H9 (cell line): ENCODE measurements at regions not wholly inside any gene's neighbourhood (a gene's known extent, or its start where the extent isn't known, plus 50 kb on each side); places are given as distances from the start of the nearest gene placed in this dataset.
"Not testable (repeated sequence)": the region's sequence is repeated elsewhere in the genome, so short reads cannot be mapped to it uniquely, and the experiment has no call there.

Experiments used
- DNase-seq: peaks from one replicate; pipeline ENCODE4 v3.0.0-alpha.2; 2017
- H2AFZ ChIP-seq: one replicate; pipeline ENCODE4 v1.6.1; 2013; ENCODE audit warnings: mild to moderate bottlenecking, low read length, control low read depth, moderate library complexity
- H2AK5ac ChIP-seq: 2 replicates; pipeline ENCODE4 v1.6.1; 2013; ENCODE audit warnings: low read length, control low read depth, mixed read lengths; ENCODE audit not compliant: insufficient read length
- H2BK120ac ChIP-seq: one replicate; pipeline ENCODE4 v1.6.1; 2013; ENCODE audit warnings: low read depth, mild to moderate bottlenecking, low read length, control low read depth, inconsistent platforms; ENCODE audit not compliant: poor library complexity, severe bottlenecking
- H2BK12ac ChIP-seq: 2 replicates; pipeline ENCODE4 v1.6.1; 2013; ENCODE audit warnings: low read length, control low read depth, mixed read lengths, low read depth; ENCODE audit not compliant: insufficient read length
- H2BK15ac ChIP-seq: 2 replicates; pipeline ENCODE4 v1.6.1; 2013; ENCODE audit warnings: low read depth, low read length, control low read depth
- H2BK20ac ChIP-seq: one replicate; pipeline ENCODE4 v1.6.1; 2013; ENCODE audit warnings: low read depth, mild to moderate bottlenecking, low read length, control low read depth, inconsistent platforms; ENCODE audit not compliant: poor library complexity, severe bottlenecking
- H2BK5ac ChIP-seq: 2 replicates; pipeline ENCODE4 v1.6.1; 2013; ENCODE audit warnings: low read length, control low read depth, mixed read lengths; ENCODE audit not compliant: insufficient read length
- H3K14ac ChIP-seq: 2 replicates; pipeline ENCODE4 v1.6.1; 2013; ENCODE audit warnings: low read length, control low read depth; ENCODE audit not compliant: insufficient read depth
- H3K18ac ChIP-seq: 2 replicates; pipeline ENCODE4 v1.6.1; 2013; ENCODE audit warnings: low read depth, mild to moderate bottlenecking, mixed read lengths, low read length, control low read depth; ENCODE audit not compliant: insufficient read length
- H3K23ac ChIP-seq: 2 replicates; pipeline ENCODE4 v1.6.1; 2013; ENCODE audit warnings: low read length, control low read depth, mixed read lengths, low read depth; ENCODE audit not compliant: insufficient read length
- H3K23me2 ChIP-seq: 2 replicates; pipeline ENCODE4 v1.6.1; 2013; ENCODE audit warnings: low read depth, mild to moderate bottlenecking, mixed read lengths, low read length, control low read depth; ENCODE audit not compliant: insufficient read length, poor library complexity, severe bottlenecking
- H3K27ac ChIP-seq: 2 replicates; pipeline ENCODE4 v1.5.1; 2013; ENCODE audit warnings: low read length, control low read depth, mixed read lengths, low read depth; ENCODE audit not compliant: insufficient read length
- H3K27me3 ChIP-seq: 2 replicates; pipeline ENCODE4 v1.6.1; 2013; ENCODE audit warnings: low read length, control low read depth, inconsistent platforms; ENCODE audit not compliant: insufficient read depth
- H3K4ac ChIP-seq: 2 replicates; pipeline ENCODE4 v1.6.1; 2013; ENCODE audit warnings: low read depth, mild to moderate bottlenecking, control low read depth, inconsistent platforms, low read length, moderate library complexity
- H3K4me1 ChIP-seq: 2 replicates; pipeline ENCODE4 v1.6.1; 2013; ENCODE audit warnings: low read length, control low read depth, inconsistent platforms; ENCODE audit not compliant: insufficient read depth
- H3K4me2 ChIP-seq: 2 replicates; pipeline ENCODE4 v1.6.1; 2013; ENCODE audit warnings: low read length, control low read depth, mixed read lengths; ENCODE audit not compliant: insufficient read length, insufficient read depth
- H3K56ac ChIP-seq: 2 replicates; pipeline ENCODE4 v1.6.1; 2013; ENCODE audit warnings: low read depth, mild to moderate bottlenecking, mixed read lengths, low read length, control low read depth; ENCODE audit not compliant: insufficient read length
- H3K79me1 ChIP-seq: 2 replicates; pipeline ENCODE4 v1.6.1; 2013; ENCODE audit warnings: low read depth, mild to moderate bottlenecking, moderate library complexity, low read length, control low read depth, inconsistent platforms; ENCODE audit not compliant: insufficient read depth, poor library complexity, severe bottlenecking
- H3K79me2 ChIP-seq: 2 replicates; pipeline ENCODE4 v1.6.1; 2013; ENCODE audit warnings: low read length, control low read depth, inconsistent platforms; ENCODE audit not compliant: insufficient read depth
- H3K9ac ChIP-seq: 2 replicates; pipeline ENCODE4 v1.6.1; 2013; ENCODE audit warnings: low read length, control low read depth, mixed read lengths; ENCODE audit not compliant: insufficient read length; ENCODE audit errors: extremely low read depth
- H3K9me3 ChIP-seq: one replicate; pipeline ENCODE4 v1.6.1; 2013; ENCODE audit warnings: low read depth, low read length, inconsistent platforms; ENCODE audit not compliant: control insufficient read depth
- H3T11ph ChIP-seq: one replicate; pipeline ENCODE4 v1.6.1; 2013; ENCODE audit warnings: mild to moderate bottlenecking, low read length, control low read depth, inconsistent platforms
- H4K20me1 ChIP-seq: one replicate; pipeline ENCODE4 v1.6.1; 2013; ENCODE audit not compliant: control insufficient read depth, insufficient read length, insufficient read depth
- H4K5ac ChIP-seq: 2 replicates; pipeline ENCODE4 v1.6.1; 2013; ENCODE audit warnings: low read depth, mild to moderate bottlenecking, mixed read lengths, low read length, control low read depth; ENCODE audit not compliant: insufficient read length
- H4K8ac ChIP-seq: replicated peaks from 2 replicates; pipeline ENCODE4 v1.6.1; 2013; ENCODE audit warnings: low read length, control low read depth, mixed read lengths, low read depth; ENCODE audit not compliant: insufficient read length
- H4K91ac ChIP-seq: 2 replicates; pipeline ENCODE4 v1.6.1; 2013; ENCODE audit warnings: low read depth, mild to moderate bottlenecking, moderate library complexity, mixed read lengths, low read length, control low read depth; ENCODE audit not compliant: insufficient read length
- H3K27ac Mint-ChIP-seq, 3 experiments: 2 replicates in 2 of 3; 3 replicates in 1 of 3; pipeline ENCODE4 v1.8.0; 2020 to 2021; ENCODE audit warnings: mixed read lengths in 3 of 3, mild to moderate bottlenecking in 1 of 3, moderate library complexity in 1 of 3
- H3K27me3 Mint-ChIP-seq: 2 replicates; pipeline ENCODE4 v1.8.0; 2021; ENCODE audit warnings: low read depth, mild to moderate bottlenecking, moderate library complexity, mixed read lengths
- H3K36me3 Mint-ChIP-seq, 3 experiments: 2 replicates in 2 of 3; 3 replicates in 1 of 3; pipeline ENCODE4 v1.8.0; 2020 to 2021; ENCODE audit warnings: low read depth in 3 of 3, mixed read lengths in 3 of 3; ENCODE audit not compliant: insufficient read depth in 1 of 3
- H3K4me1 Mint-ChIP-seq, 2 experiments: 2 replicates each; pipeline ENCODE4 v1.8.0; 2020; ENCODE audit warnings: mixed read lengths in 2 of 2
- H3K4me3 Mint-ChIP-seq, 2 experiments: 2 replicates in 1 of 2; 3 replicates in 1 of 2; pipeline ENCODE4 v1.8.0; 2020 to 2021; ENCODE audit warnings: mild to moderate bottlenecking in 2 of 2, mixed read lengths in 2 of 2, moderate library complexity in 1 of 2
- H3K9me3 Mint-ChIP-seq, 2 experiments: 2 replicates in 1 of 2; 3 replicates in 1 of 2; pipeline ENCODE4 v1.8.0; 2020; ENCODE audit warnings: mild to moderate bottlenecking in 2 of 2, mixed read lengths in 2 of 2, moderate library complexity in 1 of 2
- WGBS: extraction: QIAGEN DNeasy Blood & Tissue Kit; methylation state at CpG from one replicate; pipeline ENCODE4 v1.1.7; 2013; ENCODE audit warnings: missing lambda C conversion rate, low lambda C conversion rate, mixed read lengths; ENCODE audit not compliant: insufficient read length; ENCODE audit errors: extremely low coverage; 5-methylcytosine and 5-hydroxymethylcytosine counted together
- TF ChIP-seq, protein P1 (sequence below): fragments of 200-600 bp; sonication (generic); conservative IDR thresholded peaks from 3 replicates; pipeline ENCODE4 v1.8.0; 2021; ENCODE audit warnings: antibody characterized with exemption, mild to moderate bottlenecking

DNA sequence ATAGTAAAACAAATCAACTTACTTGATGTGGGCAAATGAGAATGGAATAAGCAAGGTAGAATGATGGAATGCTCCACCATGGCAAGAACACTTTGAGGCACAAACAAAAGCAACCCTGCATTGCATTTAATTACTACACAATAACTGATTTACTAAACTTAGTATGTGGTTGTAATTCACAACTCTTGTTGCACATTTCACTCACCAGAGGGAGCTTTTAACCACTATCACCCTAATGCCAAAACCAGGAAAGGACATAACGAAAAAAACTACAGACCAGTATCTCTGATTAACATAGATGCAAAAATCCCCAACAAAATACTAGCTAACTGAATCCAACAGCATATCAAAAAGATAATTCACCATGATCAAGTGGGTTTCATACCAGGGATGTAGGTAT is 659.8 kb downstream of the CPS1 start:
- Mint-ChIP-seq H3K27ac (no peak overlapping the region), H3K4me3 (no peak overlapping the region), H3K27me3 (no peaks in the 10 kb centered on the region), H3K9me3 (peaks cover 5 to 13% of the 10 kb centered on the region in 2 experiments), H3K4me1 (peaks cover 4 to 6% of the 10 kb centered on the region in 2 experiments), H3K36me3 (peaks cover 4 to 12% (median 7%) of the 10 kb centered on the region in 3 experiments; a peak in 5 of 7 replicates)
- Histone ChIP-seq H2AFZ (no peak overlapping the region), H3K4me2 (no peak overlapping the region), H4K91ac (no peak overlapping the region), H2BK5ac (no peak overlapping the region), H3K18ac (no peak overlapping the region), H4K20me1 (no peaks in the 10 kb centered on the region), H3K4me1 (no peaks in the 10 kb centered on the region), H3K14ac (no peak overlapping the region), H3K27ac (no peak overlapping the region), H2BK20ac (no peak overlapping the region), H4K8ac (no peak overlapping the region), H3K23ac (no peak overlapping the region), H3T11ph (no peak overlapping the region), H2AK5ac (no peak overlapping the region), H3K9me3 (no peaks in the 10 kb centered on the region), H3K79me1 (no peaks in the 10 kb centered on the region), H2BK120ac (no peak overlapping the region), H3K79me2 (no peaks in the 10 kb centered on the region), H3K9ac (no peak overlapping the region), H3K27me3 (no peaks in the 10 kb centered on the region), H3K23me2 (no peaks in the 10 kb centered on the region), H2BK15ac (no peak overlapping the region), H3K4ac (no peak overlapping the region), H4K5ac (no peak overlapping the region), H2BK12ac (no peak overlapping the region), H3K56ac (no peak overlapping the region)
- no peak for DNase-seq
- no CpG with 5 or more reads among the region's 1 CpG for WGBS
- TF ChIP-seq, protein P1, sequence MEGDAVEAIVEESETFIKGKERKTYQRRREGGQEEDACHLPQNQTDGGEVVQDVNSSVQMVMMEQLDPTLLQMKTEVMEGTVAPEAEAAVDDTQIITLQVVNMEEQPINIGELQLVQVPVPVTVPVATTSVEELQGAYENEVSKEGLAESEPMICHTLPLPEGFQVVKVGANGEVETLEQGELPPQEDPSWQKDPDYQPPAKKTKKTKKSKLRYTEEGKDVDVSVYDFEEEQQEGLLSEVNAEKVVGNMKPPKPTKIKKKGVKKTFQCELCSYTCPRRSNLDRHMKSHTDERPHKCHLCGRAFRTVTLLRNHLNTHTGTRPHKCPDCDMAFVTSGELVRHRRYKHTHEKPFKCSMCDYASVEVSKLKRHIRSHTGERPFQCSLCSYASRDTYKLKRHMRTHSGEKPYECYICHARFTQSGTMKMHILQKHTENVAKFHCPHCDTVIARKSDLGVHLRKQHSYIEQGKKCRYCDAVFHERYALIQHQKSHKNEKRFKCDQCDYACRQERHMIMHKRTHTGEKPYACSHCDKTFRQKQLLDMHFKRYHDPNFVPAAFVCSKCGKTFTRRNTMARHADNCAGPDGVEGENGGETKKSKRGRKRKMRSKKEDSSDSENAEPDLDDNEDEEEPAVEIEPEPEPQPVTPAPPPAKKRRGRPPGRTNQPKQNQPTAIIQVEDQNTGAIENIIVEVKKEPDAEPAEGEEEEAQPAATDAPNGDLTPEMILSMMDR = peak; percentile 71

DNA sequence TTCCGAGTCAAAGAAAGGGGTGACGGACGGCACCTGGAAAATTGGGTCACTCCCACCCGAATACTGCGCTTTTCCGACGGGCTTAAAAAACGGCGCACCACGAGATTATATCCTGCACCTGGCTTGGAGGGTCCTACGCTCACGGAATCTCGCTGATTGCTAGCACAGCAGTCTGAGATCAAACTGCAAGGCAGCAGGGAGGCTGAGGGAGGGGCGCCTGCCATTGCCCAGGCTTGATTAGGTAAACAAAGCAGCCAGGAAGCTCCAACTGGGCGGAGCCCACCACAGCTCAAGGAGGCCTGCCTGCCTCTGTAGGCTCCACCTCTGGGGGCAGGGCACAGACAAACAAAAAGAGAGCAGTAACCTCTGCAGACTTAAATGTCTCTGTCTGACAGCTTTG is 663.1 kb downstream of the CPS1 start:
- H3K27ac ChIP-seq, H3K14ac ChIP-seq, H4K8ac ChIP-seq, H4K91ac ChIP-seq, H2BK12ac ChIP-seq, H3K23ac ChIP-seq, H3T11ph ChIP-seq, H3K27me3 ChIP-seq, H3K79me2 ChIP-seq, H3K18ac ChIP-seq, H2AK5ac ChIP-seq, H2BK120ac ChIP-seq, H3K56ac ChIP-seq, H2BK5ac ChIP-seq, H3K27me3 Mint-ChIP-seq, H4K20me1 ChIP-seq, H2AFZ ChIP-seq, H3K4me1 ChIP-seq, H3K9me3 ChIP-seq, H3K4ac ChIP-seq, H4K5ac ChIP-seq, H3K4me1 Mint-ChIP-seq, H2BK20ac ChIP-seq, H3K4me2 ChIP-seq, H3K9ac ChIP-seq, H3K23me2 ChIP-seq, H3K79me1 ChIP-seq, H2BK15ac ChIP-seq: not testable (repeated sequence)
- WGBS = no CpG with 5 or more reads among the region's 15 CpGs
- Mint-ChIP-seq H3K36me3 (peaks cover 4 to 12% (median 7%) of the 10 kb centered on the region in 3 experiments; a peak in 6 of 7 replicates), H3K27ac (0 out of 7 replicates have a peak overlapping the region, but pooled peaks of 1 of the 3 experiments have one; percentile 44), H3K9me3 (peaks cover 6 to 15% of the 10 kb centered on the region in 2 experiments), H3K4me3 (peak overlapping the region in 1 of 2 experiments; percentile 38; a peak in 1 of 5 replicates)
- peak; percentile 49 for DNase-seq
